Muscle of arm (tissue), 1 donor: ENCODE measurements at regions not wholly inside any gene's neighbourhood (a gene's known extent, or its start where the extent isn't known, plus 50 kb on each side); places are given as distances from the start of the nearest gene placed in this dataset.

Experiments used
- DNase-seq: peaks from one replicate; pipeline ENCODE4 v3.0.0-alpha.2; 2013

- DNase-seq: no peak
These were observed 136.2 kb downstream of the ZC3H11B start for GRCh38 chr1:219476716-219477115.

DNA sequence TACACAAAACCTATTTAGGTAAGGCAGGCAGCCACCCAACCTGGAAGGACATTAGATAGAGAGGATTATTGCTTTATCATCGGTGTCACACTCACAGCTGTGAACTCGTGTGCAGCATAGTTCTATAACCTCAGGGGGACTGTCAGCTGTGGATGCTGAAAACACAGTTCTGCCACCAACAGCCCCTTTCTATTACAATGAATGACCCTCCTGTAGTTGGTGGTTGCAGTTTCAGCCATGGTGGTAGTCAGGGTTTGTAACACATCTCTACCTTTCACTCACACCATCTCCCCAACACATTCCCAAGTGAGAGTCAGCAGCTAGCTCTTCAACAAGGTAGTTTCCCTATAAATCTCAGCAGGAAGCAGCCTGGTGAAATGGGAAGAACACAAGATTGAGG lies 136.8 kb downstream of the ZC3H11B start:
- no peak for DNase-seq

DNA sequence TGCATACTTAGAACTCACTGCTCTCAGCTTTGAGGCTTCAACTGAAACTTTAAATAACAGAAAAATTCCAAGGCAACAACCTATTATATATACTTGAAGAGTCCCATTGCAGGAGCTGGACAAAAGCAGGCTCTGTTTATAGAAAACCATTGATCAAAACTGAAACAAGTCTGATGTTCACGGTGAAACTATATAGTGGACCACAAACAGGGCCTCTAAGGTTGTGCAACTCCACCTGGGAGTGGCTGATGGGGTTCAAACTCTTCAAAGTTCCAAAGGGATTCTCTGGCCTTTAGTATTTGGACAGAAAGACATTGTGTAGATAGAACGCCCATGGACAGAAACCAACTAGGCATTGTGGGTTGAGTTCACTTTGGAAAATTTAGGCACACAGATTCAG lies 140.3 kb downstream of the ZC3H11B start:
- DNase-seq: no peak

GRCh38 chr1:219467524-219467923 lies 145.4 kb downstream of the ZC3H11B start:
- DNase-seq: no peak

GRCh38 chr1:219466766-219467165 lies 146.1 kb downstream of the ZC3H11B start:
- DNase-seq: no peak

DNA sequence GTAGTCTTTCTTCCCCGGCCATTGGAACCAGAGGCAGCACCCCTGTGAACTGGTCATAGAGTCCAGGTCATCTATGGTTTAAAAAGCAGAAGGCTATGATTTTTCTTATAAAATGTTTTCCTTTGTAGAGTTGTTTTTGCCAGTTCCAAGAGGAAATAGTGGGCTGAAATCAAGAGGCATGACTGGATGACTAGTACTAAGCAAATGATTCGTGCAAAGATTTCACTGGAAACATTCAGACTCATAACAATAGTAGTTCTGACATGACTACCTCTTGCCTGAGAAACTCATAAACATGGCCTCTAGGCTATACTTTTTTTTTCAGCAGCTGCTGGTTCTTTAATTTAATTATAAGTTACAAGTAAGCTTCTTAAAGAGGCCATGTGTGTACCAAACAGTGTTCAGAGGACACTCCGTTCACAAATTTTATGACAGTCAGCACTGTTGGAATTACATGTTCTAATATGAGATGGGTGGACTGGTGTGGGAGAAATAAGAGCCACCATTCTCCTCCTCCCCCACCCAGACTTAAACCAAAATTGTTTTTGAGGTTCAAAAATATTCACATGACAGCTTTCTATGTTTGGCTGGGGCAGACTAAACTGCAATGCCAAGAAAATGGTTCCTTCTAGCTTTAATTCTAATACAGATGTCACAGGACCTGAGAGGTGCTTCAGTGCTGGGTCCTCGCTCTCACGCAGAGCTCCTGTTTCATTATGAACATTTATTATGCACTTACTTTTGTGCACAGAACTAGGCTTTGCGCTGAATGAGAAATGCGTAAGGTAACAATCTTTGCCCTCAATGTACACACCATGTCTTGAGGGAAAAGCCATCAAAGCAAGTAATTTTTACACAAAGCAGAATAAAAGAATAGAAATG lies 147.5 kb downstream of the ZC3H11B start:
- no peak for DNase-seq

GRCh38 chr1:219463636-219464035 lies 149.3 kb downstream of the ZC3H11B start:
- DNase-seq: no peak

GRCh38 chr1:219461981-219462400 lies 150.9 kb downstream of the ZC3H11B start:
- DNase-seq: no peak

DNA sequence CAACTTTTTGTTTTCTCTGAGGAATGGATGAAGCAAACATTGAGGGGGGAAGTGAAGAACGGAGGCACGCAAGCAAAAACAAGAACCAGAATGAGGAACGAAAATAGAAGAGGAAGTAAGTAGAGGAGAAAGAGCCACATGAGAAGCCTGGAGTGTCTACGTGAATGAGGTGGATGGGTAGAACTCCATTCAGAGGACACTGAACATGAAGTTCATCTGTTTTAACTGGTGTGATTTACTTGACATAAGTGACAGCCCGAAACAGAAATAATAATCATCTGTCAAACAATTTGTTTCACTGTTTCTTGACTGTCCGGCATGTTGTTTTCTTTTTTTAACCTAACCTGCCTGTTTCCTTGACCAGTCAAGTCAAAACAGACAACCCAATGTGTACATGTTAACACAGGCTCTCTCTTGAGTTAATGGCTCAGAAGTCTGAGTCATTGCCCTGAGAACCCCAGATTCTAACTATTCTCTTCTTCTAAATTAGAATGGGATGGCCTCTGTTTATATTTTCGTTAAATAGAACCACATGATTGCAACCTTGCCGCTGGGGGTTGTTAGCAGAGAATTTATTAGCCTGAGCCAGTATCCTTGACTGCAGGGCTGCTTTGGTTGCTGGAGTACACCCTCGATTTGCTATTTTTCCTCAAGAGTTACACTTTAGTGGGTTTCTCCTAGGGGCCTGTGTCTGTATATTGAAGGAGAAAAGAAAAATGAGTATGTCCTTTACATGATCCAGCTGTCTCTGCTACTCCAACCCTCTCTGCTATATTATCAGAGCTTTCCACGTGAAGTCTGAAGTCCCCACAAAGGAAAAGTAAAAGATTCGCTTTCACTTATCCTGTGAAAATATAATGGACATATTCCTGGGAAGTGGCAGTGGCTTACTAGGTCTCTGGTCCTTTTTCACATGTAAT lies 151.7 kb downstream of the ZC3H11B start:
- no peak for DNase-seq

DNA sequence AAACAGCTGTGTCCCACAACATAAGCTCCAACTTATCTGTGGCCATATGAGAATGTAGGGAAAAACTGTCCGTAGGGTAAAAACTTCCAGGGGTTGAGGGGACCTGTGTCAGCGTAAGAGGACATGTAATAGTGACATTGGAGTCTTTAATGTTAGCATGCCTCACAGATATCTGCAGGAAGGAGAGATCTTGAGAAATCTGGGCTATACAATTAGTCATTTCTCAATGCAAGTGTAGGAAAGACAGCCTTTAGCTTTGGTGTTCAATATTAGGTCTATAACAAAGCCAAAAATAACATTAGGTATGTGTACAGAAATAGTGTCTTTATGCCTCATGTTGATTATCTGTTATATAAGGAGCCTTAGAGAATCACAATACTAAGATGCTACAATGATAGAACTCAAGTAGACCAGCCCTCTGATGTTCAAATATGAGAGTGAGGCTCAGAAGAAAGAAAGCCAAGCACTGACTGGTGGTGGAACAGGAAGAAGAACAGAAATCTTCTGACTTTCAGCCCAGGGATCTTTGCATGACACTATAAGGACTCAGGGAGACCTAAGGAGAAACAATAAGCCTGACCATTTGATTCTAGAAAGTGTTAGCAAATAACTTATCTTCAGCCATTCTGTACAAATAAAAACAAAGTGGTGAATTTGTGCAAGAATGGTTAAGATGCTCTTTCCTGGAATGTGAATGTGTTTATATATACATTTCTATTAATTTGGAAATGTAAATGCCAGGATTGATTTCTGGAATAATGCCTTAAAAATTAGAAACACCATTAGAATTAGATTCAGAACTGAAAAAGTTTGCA lies 152.6 kb downstream of the ZC3H11B start:
- DNase-seq: no peak

- DNase-seq: peak; percentile 54
These were observed 153.4 kb downstream of the ZC3H11B start for GRCh38 chr1:219459351-219460080.

- no peak for DNase-seq
These were observed 166.6 kb downstream of the ZC3H11B start for GRCh38 chr1:219446288-219446687.

- no peak for DNase-seq
These were observed 167.0 kb downstream of the ZC3H11B start for GRCh38 chr1:219445864-219446263.

- no peak for DNase-seq
These were observed 168.4 kb downstream of the ZC3H11B start for GRCh38 chr1:219444474-219444873.

GRCh38 chr1:219443763-219444162 lies 169.1 kb downstream of the ZC3H11B start:
- no peak for DNase-seq

DNA sequence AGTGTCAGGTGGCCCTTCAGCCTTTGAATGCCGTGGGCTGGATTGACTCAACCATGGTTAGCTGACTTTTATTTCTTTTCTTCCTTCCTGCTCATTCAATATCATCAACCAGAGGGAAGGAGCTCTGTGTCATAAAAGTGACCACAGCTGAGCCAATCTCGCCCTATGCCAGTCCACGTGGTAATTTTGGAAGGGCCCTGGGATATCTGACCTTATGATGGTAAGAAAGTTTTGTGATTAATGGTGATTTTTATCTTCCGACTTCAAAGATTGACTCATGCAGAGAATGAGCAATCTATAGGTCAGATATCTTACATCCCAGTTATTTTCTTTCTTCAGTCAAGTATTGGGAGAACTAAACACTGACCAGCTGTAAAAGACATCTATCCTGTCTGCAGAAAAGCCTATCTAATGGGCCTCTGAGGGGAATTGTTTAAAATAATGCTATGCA lies 170.3 kb downstream of the ZC3H11B start:
- DNase-seq: no peak

GRCh38 chr1:219441884-219442283 lies 171.0 kb downstream of the ZC3H11B start:
- DNase-seq: no peak

GRCh38 chr1:219439376-219439775 lies 173.5 kb downstream of the ZC3H11B start:
- DNase-seq: no peak

DNA sequence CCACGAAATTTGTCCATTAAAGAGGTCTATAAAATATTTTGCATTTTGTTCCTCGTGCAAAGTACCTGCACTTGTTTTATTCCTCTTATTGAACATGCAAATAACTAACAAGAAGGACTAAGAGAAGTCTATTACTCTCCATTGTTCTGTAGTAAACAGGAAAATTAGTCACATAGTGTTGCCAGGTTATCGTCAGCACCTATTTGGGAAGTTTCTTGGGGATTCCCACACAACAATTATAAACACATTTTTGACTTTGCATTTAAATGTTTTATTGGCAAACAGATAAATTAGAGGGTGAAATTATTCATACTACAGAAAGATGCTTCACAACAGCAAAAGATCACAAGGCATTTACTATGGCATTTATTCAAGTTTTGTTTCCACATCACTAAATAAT lies 174.5 kb downstream of the ZC3H11B start:
- DNase-seq: no peak

DNA sequence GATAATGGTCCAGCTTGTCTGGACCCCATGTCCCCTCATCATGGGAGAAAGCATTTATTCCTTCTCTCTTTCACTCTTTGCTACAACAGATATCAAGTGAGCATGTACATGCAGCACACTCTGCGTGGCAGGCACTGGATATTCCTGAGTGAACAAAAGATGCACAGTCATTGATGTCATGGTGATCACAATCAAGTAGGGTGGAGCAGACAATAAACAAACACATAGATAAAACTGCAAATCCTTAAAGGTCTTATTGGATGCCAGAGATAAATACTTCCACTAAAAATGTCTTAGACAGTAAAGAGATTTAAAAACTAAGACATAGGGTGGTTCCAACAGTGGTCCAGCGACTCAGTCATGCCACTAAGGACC lies 178.0 kb downstream of the ZC3H11B start:
- no peak for DNase-seq

GRCh38 chr1:219434285-219434922 lies 178.5 kb downstream of the ZC3H11B start:
- DNase-seq: no peak
